RWPE2 (cell line): ENCODE measurements at regions not wholly inside any gene's neighbourhood (a gene's known extent, or its start where the extent isn't known, plus 50 kb on each side); places are given as distances from the start of the nearest gene placed in this dataset.

Source experiments
- ATAC-seq: fragments of 200-7000 bp; cut with Tn5 transposase; 3 replicates; pipeline ENCODE4 v1.9.1; 2021; ENCODE audit warnings: low read depth
- DNase-seq: peaks from one replicate; pipeline ENCODE4 v3.0.0-alpha.2; 2020; ENCODE audit warnings: low spot score
- H3K27ac ChIP-seq: fragments of 450-650 bp; 2 replicates; pipeline ENCODE4 v1.5.1; 2017; ENCODE audit warnings: mild to moderate bottlenecking; ENCODE audit not compliant: poor library complexity, severe bottlenecking
- H3K27me3 ChIP-seq: fragments of 250-450 bp; sonication (Bioruptor Pico); 2 replicates; pipeline ENCODE4 v1.5.1; 2021; ENCODE audit warnings: mild to moderate bottlenecking, moderate library complexity; ENCODE audit not compliant: insufficient read depth, poor library complexity, severe bottlenecking
- H3K36me3 ChIP-seq: fragments of 250-450 bp; sonication (Bioruptor Pico); 2 replicates; pipeline ENCODE4 v1.5.1; 2020; ENCODE audit warnings: low read depth, mild to moderate bottlenecking, moderate library complexity
- H3K4me1 ChIP-seq: fragments of 250-450 bp; sonication (Bioruptor Pico); 2 replicates; pipeline ENCODE4 v1.5.1; 2021; ENCODE audit warnings: mild to moderate bottlenecking, moderate library complexity; ENCODE audit not compliant: insufficient read depth, poor library complexity, severe bottlenecking
- H3K4me3 ChIP-seq: fragments of 250-450 bp; sonication (Bioruptor Pico); 2 replicates; pipeline ENCODE4 v1.5.1; 2021; ENCODE audit warnings: mild to moderate bottlenecking, moderate library complexity; ENCODE audit not compliant: severe bottlenecking
- H3K9me3 ChIP-seq: fragments of 250-450 bp; sonication (Bioruptor Pico); 2 replicates; pipeline ENCODE4 v1.5.1; 2021; ENCODE audit warnings: mild to moderate bottlenecking, moderate library complexity; ENCODE audit not compliant: severe bottlenecking
- TF ChIP-seq, protein P1 (sequence below): fragments of 450-650 bp; IDR thresholded peaks from one replicate; pipeline ENCODE4 v1.5.1; 2017; ENCODE audit warnings: mild to moderate bottlenecking, moderate library complexity; ENCODE audit not compliant: poor library complexity, severe bottlenecking

DNA sequence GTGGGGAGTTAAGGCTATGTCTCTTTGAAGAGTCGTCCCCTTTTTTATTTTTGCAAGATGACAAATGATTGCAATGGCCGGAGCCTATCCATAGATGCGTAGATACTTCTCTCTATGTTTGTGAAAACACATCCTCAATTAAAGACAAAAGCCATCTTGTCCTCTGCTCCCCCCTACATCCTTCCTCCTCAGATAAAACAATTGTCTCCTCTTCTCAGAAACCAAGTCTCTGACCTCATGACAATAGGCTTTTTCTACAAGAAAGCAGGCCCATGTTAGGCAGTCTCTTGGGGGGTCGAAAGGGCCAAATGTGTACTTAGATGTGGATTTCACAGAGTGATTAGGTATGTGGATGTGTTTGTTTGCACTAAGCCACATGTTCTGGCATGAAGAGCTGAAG is 51.1 kb upstream of the SSTR4 start:
- Histone ChIP-seq H3K27ac (no peak overlapping the region), H3K9me3 (no peaks in the 10 kb centered on the region), H3K4me1 (no peaks in the 10 kb centered on the region), H3K36me3 (no peaks in the 10 kb centered on the region), H3K27me3 (no peaks in the 10 kb centered on the region), H3K4me3 (no peak overlapping the region)
- TF ChIP-seq, protein P1, sequence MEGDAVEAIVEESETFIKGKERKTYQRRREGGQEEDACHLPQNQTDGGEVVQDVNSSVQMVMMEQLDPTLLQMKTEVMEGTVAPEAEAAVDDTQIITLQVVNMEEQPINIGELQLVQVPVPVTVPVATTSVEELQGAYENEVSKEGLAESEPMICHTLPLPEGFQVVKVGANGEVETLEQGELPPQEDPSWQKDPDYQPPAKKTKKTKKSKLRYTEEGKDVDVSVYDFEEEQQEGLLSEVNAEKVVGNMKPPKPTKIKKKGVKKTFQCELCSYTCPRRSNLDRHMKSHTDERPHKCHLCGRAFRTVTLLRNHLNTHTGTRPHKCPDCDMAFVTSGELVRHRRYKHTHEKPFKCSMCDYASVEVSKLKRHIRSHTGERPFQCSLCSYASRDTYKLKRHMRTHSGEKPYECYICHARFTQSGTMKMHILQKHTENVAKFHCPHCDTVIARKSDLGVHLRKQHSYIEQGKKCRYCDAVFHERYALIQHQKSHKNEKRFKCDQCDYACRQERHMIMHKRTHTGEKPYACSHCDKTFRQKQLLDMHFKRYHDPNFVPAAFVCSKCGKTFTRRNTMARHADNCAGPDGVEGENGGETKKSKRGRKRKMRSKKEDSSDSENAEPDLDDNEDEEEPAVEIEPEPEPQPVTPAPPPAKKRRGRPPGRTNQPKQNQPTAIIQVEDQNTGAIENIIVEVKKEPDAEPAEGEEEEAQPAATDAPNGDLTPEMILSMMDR, result no peak
- DNase-seq, result no peak
- no peak for ATAC-seq

DNA sequence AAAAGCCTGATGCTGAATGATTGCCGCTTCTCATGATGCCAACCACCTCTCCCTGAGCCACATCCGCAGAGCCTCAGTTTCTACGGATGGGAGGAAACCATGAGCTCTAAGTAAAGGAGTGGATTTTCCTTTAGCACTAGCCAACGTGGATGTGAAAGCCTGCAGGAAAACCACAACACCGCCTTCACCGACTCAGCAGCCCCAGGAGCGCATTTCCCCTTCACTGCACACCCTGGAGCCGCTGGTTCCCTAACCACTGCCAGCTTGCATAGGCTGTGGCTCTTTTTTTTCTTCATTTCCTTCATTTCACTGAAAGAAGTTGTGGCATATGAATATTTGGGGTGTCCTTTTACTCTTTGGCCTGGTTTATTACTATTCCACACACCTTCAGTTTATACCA is 50.5 kb upstream of the SSTR4 start:
- DNase-seq (no peak), ATAC-seq (no peak)
- Histone ChIP-seq H3K4me1 (no peaks in the 10 kb centered on the region), H3K36me3 (no peaks in the 10 kb centered on the region), H3K4me3 (no peak overlapping the region), H3K27me3 (no peaks in the 10 kb centered on the region), H3K9me3 (no peaks in the 10 kb centered on the region), H3K27ac (no peak overlapping the region)
- TF ChIP-seq, protein P1, result no peak

DNA sequence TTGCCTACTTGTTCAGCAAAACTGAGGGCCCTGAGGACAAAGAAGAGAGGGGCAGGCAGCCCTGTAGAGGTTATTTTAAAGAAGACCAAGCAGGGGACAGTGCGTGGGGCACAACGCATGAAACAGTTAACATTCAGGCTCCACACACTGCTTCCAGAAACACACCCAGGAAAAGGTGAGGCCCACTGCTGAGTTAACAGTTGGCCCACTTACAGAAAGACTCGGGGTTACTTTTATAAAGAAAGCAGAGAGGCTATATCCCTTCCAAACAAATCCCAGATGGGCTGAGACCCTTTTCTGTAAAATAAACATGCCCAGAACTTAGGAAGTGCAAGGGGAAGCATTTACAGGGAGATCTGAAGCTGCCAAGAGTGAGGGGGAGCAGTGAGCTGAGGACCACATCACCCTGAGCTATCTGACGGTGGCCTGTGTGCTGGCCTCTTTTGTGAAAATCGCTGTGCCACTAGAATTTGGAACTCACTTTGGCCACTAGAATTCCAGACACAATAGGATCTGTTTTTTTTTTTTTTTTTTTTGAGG is 49.8 kb upstream of the SSTR4 start:
- TF ChIP-seq, protein P1, result no peak
- H3K27me3 ChIP-seq, result no peaks in the 10 kb centered on the region
- DNase-seq (no peak), ATAC-seq (no peak)
- H3K27ac ChIP-seq, result no peak overlapping the region
- H3K36me3 ChIP-seq, result no peaks in the 10 kb centered on the region
- H3K4me3 ChIP-seq, result no peak overlapping the region
- H3K4me1 ChIP-seq, result no peaks in the 10 kb centered on the region
- no peaks in the 10 kb centered on the region for H3K9me3 ChIP-seq
